HG03558 (cell line): ENCODE measurements at regions not wholly inside any gene's neighbourhood (a gene's known extent, or its start where the extent isn't known, plus 50 kb on each side); places are given as distances from the start of the nearest gene placed in this dataset.

ENCODE experiments used
- ATAC-seq: cut with Tn5 transposase; IDR thresholded peaks from one replicate; pipeline ENCODE4 v1.9.1; 2021; ENCODE audit warnings: moderate number of reproducible peaks; ENCODE audit not compliant: unreplicated experiment; ENCODE audit errors: extremely low read depth

- no peak for ATAC-seq
Measured at GRCh38 chr11:115912484-115912945, 408.3 kb upstream of the CADM1 start.

DNA sequence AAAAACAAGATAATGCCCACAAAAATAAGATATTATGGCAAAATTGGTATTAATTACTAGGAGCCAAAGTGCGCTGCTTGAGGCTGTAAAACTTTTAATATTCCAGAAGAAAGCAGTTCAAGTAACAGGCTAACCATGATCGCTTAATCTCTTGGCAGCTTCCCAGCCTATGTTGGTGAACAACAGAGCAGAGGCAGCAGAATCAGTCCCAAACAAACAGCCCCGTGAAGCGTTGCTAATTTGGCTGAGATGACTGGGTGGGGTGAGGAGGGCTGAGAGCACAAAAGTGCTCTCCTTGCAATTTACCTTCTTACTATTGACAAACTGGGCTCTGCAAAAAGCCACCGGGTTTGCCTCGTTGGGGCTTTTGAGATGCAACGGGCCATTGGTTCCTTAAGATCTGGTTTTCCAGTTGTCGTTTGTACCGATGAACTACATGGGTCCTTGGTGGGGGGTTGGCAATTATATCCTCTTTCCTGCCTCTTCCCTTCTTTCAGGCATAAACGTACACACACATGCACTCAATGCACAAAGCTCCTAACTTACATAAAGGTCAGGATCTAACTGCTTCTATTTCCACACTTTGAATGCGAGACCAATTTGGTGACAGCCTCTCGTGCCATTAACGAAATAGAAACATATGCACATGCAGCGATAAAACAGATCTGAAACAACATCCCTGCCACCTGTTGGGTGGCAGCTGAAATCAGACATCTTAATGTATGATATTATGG is 407.6 kb upstream of the CADM1 start:
- no peak for ATAC-seq

GRCh38 chr11:115910379-115910778 is 406.2 kb upstream of the CADM1 start:
- ATAC-seq = no peak

DNA sequence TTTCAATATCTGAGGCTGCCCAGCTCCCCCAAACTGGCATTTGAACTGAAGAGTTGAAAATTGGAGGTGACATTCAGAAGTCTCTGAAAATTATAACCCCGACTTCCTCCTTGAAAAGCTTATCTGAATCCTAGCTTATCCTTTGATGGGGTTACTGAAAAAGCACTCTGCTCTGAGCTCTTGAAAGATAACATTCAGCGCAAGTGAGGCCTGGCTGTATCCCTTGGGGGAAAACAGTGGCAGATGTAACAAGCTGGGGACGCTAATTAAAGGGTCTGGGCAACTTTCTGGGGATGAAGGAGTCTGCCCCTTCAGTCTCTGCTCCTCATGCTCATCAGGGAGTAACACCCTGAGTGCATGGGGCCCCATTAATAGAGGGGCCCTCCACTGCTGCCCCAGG is 402.0 kb upstream of the CADM1 start:
- ATAC-seq = no peak

- no peak for ATAC-seq
Measured at GRCh38 chr11:115905341-115906000, 401.3 kb upstream of the CADM1 start.

- no peak for ATAC-seq
Measured at GRCh38 chr11:115903179-115903578, 399.0 kb upstream of the CADM1 start.

DNA sequence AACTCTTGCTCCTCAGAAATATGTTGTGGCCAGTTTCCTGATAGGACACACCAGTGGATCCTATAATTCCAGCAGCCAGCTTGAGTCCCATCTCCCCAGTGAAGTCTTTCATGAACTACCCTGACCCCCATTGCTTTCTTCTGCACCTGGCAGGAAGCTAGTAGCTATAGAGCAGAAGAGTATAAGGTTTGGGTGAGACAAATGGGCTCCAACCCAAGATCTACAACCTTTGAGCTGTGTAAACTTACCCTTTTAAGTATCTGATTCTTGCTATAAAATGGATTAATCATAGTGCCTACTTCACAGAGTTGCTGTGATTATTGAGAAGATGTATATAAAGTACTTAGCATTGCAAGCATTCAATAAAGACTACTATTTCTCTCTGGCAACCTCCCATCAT is 396.9 kb upstream of the CADM1 start:
- ATAC-seq = no peak

DNA sequence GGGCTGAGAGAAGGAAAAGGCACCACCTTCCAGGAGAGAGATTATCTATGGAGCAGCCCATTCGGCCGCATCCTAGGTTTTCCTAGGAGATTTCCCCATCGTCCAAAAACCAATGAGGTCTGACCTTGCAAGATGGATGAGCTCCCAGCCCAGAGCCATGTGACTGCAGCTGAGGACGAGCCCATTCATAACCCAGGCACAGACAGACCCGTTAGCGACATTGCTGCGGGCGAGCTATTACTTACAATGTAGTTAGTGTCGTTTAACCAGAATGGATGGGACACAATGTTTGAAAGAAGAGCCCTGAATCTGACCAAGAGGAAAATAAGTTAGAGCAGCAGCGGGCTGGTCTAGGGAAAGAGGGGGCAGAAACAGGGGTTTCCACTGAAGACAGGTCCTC is 395.9 kb upstream of the CADM1 start:
- ATAC-seq = no peak

GRCh38 chr11:115897707-115898106 is 393.5 kb upstream of the CADM1 start:
- ATAC-seq = no peak

GRCh38 chr11:115896084-115896483 is 391.9 kb upstream of the CADM1 start:
- no peak for ATAC-seq

- no peak for ATAC-seq
Measured at GRCh38 chr11:115895594-115895993, 391.4 kb upstream of the CADM1 start.

DNA sequence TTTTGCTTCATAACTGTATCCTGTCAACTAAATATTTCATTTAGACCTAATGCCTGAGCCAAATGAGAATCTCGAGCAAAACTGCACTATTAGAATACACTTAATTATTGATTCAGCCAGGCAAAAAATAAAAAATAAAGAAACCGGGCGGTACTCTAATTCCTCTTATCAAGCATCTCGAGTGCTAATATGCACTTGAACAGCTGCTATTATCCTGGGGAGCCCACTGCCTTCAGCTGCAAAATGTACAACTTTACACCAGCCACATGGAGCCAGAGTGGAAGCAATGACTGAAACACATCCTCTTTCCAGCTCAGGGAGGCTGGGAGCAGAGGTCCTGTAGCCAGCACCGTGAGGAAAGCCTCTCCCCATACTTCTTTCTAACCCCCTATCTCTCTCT is 390.0 kb upstream of the CADM1 start:
- no peak for ATAC-seq

DNA sequence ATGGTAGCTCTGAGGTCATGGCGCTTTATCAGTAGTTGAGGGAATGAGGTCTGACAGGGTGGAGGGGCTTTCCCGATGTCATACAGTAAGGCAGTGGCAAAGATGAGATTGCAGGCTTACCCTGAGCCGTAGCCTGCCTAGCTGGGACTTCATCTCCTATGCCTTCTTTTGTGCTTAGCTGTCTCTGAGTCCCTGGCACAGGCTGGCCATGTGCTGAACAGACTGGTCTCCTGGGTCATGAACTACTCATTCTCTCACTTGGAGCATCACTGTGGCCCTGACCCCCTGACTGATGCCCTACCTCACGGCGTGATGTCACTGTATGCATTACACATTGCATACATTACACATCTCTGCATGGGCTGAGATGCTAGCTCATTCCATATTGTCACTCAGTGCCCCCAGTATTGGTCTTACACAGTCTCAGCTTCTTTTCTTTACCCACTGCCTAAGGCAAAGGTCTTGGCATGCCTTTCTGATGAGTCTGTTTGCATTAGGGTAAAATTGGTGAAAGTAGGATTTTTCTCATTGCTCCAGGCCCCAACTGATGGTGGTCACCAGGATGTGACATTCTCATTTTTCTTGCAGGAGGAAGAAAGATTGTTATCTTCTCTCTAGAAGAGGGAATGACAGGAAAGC is 389.4 kb upstream of the CADM1 start:
- no peak for ATAC-seq

- no peak for ATAC-seq
Measured at GRCh38 chr11:115892016-115892415, 387.8 kb upstream of the CADM1 start.

GRCh38 chr11:115891581-115891980 is 387.4 kb upstream of the CADM1 start:
- no peak for ATAC-seq

DNA sequence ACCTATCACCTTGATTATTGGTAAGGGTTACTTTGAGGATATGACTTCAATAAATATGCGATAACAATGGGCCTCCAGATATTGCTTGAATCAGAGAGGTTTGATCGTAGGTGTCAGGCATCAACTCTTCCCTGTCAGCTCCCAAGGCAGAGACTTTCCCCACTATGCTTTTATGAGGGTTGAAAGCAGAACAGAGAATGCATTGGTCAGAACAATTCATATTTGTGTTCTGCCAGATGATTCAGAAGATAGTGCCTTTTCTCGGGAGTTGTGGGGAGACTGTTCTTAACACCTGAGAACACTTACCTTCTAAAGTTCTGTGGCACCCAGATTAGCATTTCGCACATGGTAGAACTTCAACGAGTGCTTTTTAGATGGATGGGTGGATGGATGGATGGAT is 386.3 kb upstream of the CADM1 start:
- ATAC-seq = no peak

DNA sequence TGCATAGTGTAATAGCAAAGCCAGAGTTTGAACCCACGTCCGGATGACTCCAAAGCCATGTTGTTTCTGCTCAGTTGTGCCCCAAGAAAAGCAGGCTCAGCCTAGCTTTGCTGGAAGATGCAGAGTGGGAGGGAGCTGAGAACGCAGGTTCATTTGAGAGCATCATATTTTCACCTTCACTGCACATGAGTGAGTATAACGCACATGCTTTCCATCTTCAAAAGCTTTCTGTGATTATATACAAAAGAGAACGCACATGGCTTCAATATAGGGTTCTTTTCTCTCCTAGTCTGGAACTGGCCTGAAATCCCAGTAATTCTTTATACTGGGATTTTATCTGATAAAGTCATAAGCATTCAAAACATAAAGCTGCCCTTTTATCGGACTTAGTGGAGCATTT is 385.5 kb upstream of the CADM1 start:
- no peak for ATAC-seq

GRCh38 chr11:115887727-115888126 is 383.5 kb upstream of the CADM1 start:
- ATAC-seq = no peak

DNA sequence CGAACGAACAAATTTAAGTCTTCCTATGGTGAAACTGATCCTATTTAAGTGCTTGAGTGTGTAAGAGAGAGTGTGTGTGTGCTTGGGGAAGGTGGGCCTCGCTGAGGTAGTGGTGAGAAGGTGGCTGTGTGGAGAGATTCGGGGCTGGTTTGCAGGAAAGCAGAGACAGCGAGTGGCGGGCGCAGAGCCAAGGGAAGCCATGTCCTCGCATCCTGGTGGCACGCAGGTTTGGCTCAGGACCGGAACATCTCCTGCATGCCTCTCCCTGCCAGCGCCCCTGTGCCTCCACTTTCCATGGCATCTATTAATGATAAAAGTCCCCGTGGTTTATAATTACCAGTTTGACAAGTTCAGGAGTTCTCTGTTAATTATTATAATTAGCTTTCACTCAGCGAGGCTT is 383.1 kb upstream of the CADM1 start:
- no peak for ATAC-seq

GRCh38 chr11:115886422-115886733 is 382.2 kb upstream of the CADM1 start:
- no peak for ATAC-seq

GRCh38 chr11:115885535-115886421 is 381.6 kb upstream of the CADM1 start:
- no peak for ATAC-seq
